SJCRH30 (cell line): ENCODE measurements at regions not wholly inside any gene's neighbourhood (a gene's known extent, or its start where the extent isn't known, plus 50 kb on each side); places are given as distances from the start of the nearest gene placed in this dataset.
"Not testable (repeated sequence)": the region's sequence is repeated elsewhere in the genome, so short reads cannot be mapped to it uniquely, and the experiment has no call there.

Experiments
- DNase-seq, 2 experiments: peaks; one replicate each; pipeline ENCODE4 v3.0.0-alpha.2; 2015 to 2020
- H3K27ac ChIP-seq: fragments of 250-450 bp; sonication (Bioruptor Pico); 2 replicates; pipeline ENCODE4 v1.5.1; 2020; ENCODE audit warnings: mild to moderate bottlenecking, moderate library complexity
- H3K27me3 ChIP-seq: fragments of 250-450 bp; sonication (Bioruptor Pico); 2 replicates; pipeline ENCODE4 v1.5.1; 2020; ENCODE audit warnings: mild to moderate bottlenecking, moderate library complexity
- H3K36me3 ChIP-seq: fragments of 250-450 bp; sonication (Bioruptor Pico); 2 replicates; pipeline ENCODE4 v1.5.1; 2020; ENCODE audit warnings: mild to moderate bottlenecking, moderate library complexity
- H3K4me1 ChIP-seq: fragments of 250-450 bp; sonication (Bioruptor Pico); 2 replicates; pipeline ENCODE4 v1.5.1; 2020; ENCODE audit warnings: mild to moderate bottlenecking, moderate library complexity
- H3K4me3 ChIP-seq: fragments of 250-450 bp; sonication (Bioruptor Pico); 2 replicates; pipeline ENCODE4 v1.5.1; 2020; ENCODE audit warnings: mild to moderate bottlenecking, moderate library complexity
- H3K9me3 ChIP-seq: fragments of 250-450 bp; sonication (Bioruptor Pico); replicated peaks from 2 replicates; pipeline ENCODE4 v1.5.1; 2020; ENCODE audit warnings: mild to moderate bottlenecking, moderate library complexity

DNA sequence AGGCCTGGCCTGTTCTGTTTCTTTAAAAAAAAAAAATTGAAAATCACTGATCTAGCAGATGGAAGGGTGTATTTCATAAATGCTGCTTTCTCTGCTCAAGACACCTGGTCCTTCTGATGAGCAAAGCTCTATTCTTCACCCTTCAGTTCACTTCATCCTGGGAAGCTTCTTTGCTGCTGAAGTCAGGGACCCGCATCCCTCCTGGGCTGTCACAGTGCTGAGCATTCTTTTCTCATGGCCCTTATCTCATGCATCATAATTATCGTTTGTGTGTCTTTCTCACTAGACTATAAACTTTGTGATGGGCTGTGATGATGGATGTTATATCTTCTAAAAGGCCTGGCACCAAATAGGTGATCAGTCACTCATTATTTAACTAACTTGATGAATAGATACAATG is 461.0 kb downstream of the GADD45G start:
- peaks cover 5% of the 10 kb centered on the region; the same call in 1 of the 2 replicates for H3K36me3 ChIP-seq
- no peaks in the 10 kb centered on the region for H3K4me1 ChIP-seq
- no peak overlapping the region for H3K4me3 ChIP-seq
- DNase-seq = no peak
- H3K9me3 ChIP-seq = no peaks in the 10 kb centered on the region
- H3K27me3 ChIP-seq = peaks cover 3% of the 10 kb centered on the region; the same call in 1 of the 2 replicates
- H3K27ac ChIP-seq = no peak overlapping the region

DNA sequence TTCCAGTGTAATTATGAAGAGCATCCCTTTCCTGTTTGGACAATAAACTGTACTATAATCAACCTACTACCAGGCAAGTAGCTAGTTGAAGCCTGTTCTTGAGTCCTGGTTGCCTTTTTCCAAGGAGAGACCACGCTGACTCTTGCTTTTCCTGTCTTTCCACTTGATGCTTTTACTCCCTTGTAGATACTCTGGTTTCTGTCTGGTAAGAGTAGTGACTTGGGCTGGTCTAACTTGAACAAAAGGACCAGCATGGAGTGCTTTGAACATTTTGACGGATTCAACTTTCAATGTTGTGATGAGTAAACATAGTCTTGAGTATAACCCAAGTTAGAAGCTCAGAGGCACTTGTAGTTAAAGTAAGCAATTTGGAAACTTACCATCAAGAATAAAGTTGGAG is 464.3 kb downstream of the GADD45G start:
- Histone ChIP-seq H3K4me1 (no peaks in the 10 kb centered on the region; the same call in 1 of the 2 replicates), H3K36me3 (peaks cover 5% of the 10 kb centered on the region; the same call in 1 of the 2 replicates), H3K27ac (no peak overlapping the region), H3K9me3 (no peaks in the 10 kb centered on the region), H3K27me3 (peaks cover 3% of the 10 kb centered on the region; the same call in 1 of the 2 replicates), H3K4me3 (no peak overlapping the region)
- DNase-seq = no peak

DNA sequence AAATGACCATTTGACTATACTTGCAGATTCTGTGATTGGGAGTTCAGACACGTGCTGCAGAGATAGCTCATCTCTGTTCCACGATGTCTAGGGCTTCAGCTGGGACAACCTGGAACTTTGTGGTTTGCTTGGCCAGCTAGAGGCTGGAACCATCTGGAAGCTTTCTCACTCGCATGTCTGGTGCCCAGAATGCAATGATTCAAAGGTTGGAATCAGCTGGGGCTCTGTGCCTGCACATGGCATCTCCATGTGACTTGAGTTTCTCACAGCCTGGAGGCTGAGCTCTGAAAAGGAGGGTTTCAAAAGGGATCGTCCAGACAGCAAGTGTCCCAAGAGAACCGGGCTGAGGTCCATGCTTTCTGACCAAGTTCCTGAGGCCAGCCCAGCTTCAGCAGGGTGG is 465.2 kb downstream of the GADD45G start:
- H3K27me3 ChIP-seq = peaks cover 3% of the 10 kb centered on the region; the same call in 1 of the 2 replicates
- peaks cover 5% of the 10 kb centered on the region; the same call in 1 of the 2 replicates for H3K36me3 ChIP-seq
- H3K4me1 ChIP-seq = no peaks in the 10 kb centered on the region; the same call in 1 of the 2 replicates
- DNase-seq = no peak
- H3K4me3 ChIP-seq = no peak overlapping the region
- no peak overlapping the region for H3K27ac ChIP-seq
- no peaks in the 10 kb centered on the region for H3K9me3 ChIP-seq

DNA sequence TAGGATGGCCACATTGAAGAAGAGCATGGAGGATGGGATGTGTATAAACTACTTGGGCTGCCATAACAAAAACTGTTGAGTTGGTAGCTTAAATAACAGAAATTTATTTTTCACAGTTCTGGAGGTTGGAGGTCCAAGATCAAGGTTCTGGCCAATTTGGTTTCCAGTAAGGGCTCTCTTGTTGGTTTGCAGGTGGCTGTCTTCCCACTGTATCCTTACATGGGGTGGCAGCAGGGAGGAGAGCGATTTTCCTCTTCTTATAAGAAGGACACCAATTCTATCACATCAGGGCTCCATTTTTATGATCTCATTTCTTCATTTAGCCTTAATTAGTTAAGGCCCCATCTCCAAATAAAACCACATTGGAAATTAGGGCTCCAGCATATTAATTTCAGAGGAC is 465.7 kb downstream of the GADD45G start:
- Histone ChIP-seq H3K27ac (no peak overlapping the region), H3K9me3 (no peaks in the 10 kb centered on the region), H3K36me3 (peaks cover 5% of the 10 kb centered on the region; the same call in 1 of the 2 replicates), H3K4me3 (no peak overlapping the region), H3K27me3 (peaks cover 3% of the 10 kb centered on the region; the same call in 1 of the 2 replicates), H3K4me1 (no peaks in the 10 kb centered on the region; the same call in 1 of the 2 replicates)
- DNase-seq = no peak

DNA sequence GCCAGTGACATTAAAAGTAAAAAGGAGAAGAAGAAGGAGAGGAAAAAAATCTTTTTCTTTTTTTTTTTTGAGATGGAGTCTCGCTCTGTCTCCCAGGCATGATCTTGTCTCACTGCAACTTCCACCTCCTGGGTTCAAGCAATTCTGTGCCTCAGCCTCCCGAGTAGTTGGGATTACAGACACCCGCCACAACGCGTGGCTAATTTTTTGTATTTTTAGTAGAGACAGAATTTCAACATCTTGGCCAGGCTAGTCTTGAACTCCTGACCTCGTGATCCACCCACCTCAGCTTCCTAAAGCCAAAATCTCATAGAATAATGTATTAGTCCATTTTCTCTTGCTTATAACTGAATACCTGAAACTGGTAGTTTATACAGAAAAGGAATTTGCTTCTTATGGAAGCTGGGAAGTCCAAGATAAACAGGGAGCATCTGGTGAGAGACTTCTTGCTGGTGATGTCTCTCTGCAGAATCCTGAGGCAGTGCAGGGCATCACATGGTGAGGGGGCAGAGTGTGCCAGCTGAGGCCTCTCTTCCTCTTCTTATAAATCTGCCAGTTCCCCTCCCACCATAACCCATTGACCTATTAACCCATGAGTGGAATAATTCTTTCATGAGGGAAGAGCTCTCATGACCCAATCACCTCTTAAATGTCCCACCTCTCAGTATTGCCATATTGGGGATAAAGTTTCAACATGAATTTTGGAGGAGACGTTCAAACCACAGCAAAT is 466.3 kb downstream of the GADD45G start:
- peaks cover 3% of the 10 kb centered on the region; the same call in 1 of the 2 replicates for H3K27me3 ChIP-seq
- no peaks in the 10 kb centered on the region for H3K9me3 ChIP-seq
- H3K4me3 ChIP-seq = no peak overlapping the region
- DNase-seq = no peak
- no peak overlapping the region for H3K27ac ChIP-seq
- no peaks in the 10 kb centered on the region; the same call in 1 of the 2 replicates for H3K4me1 ChIP-seq
- H3K36me3 ChIP-seq = peaks cover 5% of the 10 kb centered on the region; the same call in 1 of the 2 replicates

DNA sequence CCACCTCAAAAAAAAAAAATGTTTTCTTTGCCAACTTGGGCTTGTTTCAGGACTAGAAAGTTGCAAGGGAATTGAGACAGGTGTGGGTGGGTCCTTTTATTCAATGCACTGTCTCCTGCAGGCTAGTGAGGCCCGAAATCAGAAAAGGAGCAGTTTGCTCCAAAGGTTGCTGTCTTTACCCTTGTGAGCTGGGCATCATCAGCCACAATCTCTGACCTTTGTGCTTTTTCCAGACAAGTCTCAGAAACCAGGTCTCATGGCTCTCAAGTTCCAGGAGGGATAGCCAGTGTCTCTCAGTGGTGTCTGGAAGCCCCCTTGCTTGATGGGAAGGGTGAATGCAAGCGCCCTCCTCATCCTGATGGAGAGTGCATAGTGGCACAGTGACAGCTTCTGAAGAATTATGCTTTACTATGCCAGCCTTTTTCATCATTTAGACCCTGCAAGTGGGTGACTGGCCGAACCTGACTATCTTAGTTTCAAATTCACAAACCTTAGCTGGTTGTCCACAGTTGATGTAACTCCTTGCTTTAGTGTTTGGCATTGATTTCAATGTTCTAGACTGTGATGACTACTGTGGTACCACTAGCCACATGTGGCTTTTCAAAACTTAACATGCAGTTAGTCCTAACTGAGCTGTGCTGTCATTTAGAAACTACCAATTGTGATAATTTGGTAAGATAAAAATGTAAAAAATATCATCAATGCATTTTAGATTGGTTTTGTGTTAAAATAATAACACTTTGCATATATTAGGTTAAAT is 468.6 kb downstream of the GADD45G start:
- no peaks in the 10 kb centered on the region for H3K9me3 ChIP-seq
- no peak for DNase-seq
- 0 out of 2 replicates have a peak, but pooled peaks cover 3% of the 10 kb centered on the region for H3K27me3 ChIP-seq
- no peak overlapping the region for H3K27ac ChIP-seq
- no peaks in the 10 kb centered on the region; the same call in 1 of the 2 replicates for H3K4me1 ChIP-seq
- no peak overlapping the region for H3K4me3 ChIP-seq
- no peaks in the 10 kb centered on the region for H3K36me3 ChIP-seq

DNA sequence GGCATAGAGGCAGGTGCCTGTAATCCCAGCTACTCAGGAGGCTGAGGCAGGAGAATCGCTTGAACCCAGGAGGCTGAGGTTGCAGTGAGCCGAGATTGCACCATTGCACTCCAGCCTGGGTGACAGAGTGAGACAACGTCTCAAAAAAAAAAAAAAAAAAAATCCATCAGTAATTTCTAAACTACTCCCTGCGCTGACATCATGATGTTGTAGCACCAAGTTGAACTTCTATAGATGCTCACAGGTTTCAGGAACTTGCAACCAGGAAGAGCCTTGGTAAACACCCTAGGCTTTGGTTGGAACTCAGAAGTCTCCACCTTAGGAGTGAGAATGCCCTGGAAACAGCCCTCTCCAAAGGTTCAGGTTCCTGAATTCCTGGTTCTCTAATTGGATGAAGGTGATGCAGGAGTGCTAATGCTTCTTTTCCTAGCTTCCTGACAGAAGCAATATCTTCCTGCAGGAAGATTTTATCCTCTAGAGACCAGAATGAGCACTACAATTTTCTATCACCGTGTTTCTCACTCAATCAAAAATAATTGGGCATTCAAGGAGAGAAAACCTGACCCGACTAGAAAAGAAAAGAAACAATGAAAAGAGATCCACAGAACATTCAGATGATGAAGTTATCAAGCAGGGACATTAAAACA is 469.6 kb downstream of the GADD45G start:
- DNase-seq = no peak
- H3K4me1 ChIP-seq = no peaks in the 10 kb centered on the region; the same call in 1 of the 2 replicates
- H3K9me3 ChIP-seq = no peaks in the 10 kb centered on the region
- no peaks in the 10 kb centered on the region for H3K36me3 ChIP-seq
- no peaks in the 10 kb centered on the region for H3K27me3 ChIP-seq
- no peak overlapping the region for H3K4me3 ChIP-seq
- no peak overlapping the region for H3K27ac ChIP-seq

DNA sequence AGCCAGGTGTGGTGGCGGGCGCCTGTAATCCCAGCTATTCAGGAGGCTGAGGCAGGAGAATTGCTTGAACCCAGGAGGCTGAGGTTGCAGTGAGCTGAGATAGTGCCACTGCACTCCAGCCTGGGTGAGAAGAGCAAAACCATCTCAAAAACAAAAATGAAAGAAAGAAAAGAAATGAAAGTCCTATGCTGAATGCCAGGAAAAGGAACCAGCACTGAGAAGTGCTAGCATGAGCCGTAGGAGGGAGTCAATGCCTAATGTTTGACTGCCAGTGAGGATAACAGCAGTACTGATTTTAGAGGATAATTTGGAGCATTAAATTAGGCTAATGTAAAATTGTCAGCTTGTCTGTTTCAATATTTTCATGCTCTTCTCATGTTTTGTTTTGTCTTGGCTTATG is 472.8 kb downstream of the GADD45G start:
- not testable (repeated sequence) for H3K27me3 ChIP-seq, H3K4me1 ChIP-seq, DNase-seq, H3K9me3 ChIP-seq, H3K27ac ChIP-seq, H3K4me3 ChIP-seq, H3K36me3 ChIP-seq

DNA sequence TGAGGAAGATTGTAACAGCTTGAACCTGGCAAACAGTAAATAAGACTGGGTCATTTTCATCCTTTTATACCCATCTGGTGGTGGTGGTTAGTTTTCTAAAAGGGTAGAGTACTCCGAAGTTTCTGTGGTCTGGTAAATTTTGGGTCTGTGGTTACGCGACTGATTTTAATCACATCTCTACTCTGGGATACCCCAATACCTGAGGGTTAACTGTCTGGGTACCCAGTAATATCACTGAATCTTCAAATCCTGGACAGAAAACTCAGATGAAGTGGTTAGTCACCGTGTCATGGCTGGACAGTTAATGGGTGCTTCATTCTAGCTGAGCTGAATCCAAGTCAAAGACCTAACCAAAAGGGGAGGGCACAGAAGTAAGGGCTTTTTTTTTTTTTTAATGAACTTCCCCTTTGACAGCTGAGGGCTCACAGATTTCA is 474.2 kb downstream of the GADD45G start:
- H3K27me3 ChIP-seq = no peaks in the 10 kb centered on the region
- H3K4me1 ChIP-seq = no peaks in the 10 kb centered on the region
- H3K4me3 ChIP-seq = no peak overlapping the region
- no peak for DNase-seq
- no peaks in the 10 kb centered on the region for H3K9me3 ChIP-seq
- H3K27ac ChIP-seq = no peak overlapping the region
- H3K36me3 ChIP-seq = no peaks in the 10 kb centered on the region

DNA sequence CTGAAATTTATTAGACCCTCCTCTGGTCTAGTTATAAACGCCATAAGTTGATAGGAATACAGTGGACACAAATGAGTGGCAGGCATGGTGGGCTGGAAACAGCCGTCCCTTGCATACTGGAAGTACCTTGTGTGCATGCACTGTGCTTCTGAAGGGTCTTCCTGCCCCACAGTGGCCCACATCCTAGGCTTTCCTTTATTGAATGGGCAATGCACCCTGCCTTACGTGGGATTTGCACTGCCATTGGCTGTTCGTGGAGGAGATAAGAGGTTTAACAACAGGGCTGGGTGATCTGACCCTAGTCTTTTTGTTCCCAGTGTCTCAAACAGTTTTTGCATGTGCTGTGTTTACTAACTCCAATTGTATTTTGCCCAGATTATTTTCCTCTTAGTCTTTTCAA is 480.8 kb downstream of the GADD45G start:
- Histone ChIP-seq H3K9me3 (no peaks in the 10 kb centered on the region), H3K36me3 (no peaks in the 10 kb centered on the region), H3K4me3 (no peak overlapping the region), H3K27ac (no peak overlapping the region), H3K4me1 (peaks cover 10% of the 10 kb centered on the region), H3K27me3 (no peaks in the 10 kb centered on the region)
- no peak for DNase-seq

DNA sequence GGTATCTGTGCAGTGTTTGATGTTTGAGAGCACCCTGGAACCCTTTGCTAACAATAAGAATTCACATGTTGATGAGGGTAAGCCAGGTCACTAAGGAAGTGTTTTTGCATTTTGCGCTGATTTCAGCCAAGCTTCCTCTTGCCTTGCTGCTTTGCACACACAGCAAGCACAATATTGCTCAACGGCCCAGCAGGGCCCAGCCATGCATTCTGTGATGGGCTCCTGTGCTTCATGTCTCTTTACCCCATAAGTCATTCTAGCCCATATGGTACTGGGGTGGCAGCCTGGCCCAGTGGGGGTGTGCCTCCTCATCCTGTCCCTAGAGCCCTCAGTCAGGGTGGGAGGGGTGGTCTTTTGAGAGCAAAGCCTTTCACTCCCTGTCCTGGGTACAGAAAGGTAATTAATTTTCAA is 481.3 kb downstream of the GADD45G start:
- Histone ChIP-seq H3K36me3 (no peaks in the 10 kb centered on the region), H3K27ac (no peak overlapping the region), H3K4me1 (peaks cover 10% of the 10 kb centered on the region), H3K9me3 (no peaks in the 10 kb centered on the region), H3K27me3 (no peaks in the 10 kb centered on the region), H3K4me3 (no peak overlapping the region)
- DNase-seq = no peak

DNA sequence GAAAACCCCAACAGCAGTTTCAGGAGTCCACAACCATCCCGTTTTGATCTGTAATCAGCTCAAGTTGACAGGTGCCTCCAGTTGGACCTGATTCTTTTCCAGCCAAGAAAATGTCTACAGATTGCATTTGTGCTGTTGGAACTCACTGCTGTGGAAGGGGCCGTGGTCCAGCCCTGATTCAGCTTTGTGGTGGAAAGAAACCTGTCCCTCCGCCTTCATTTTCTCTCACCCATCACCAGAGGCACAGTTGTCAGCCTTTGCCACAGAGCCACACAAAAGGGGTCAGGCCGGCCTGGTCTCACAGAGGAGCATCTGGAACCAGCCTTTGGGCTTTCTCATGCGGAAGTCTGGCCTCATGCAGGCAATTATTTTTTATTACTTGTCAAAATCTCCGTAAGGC is 483.6 kb downstream of the GADD45G start:
- Histone ChIP-seq H3K36me3 (no peaks in the 10 kb centered on the region), H3K27ac (no peak overlapping the region), H3K9me3 (no peaks in the 10 kb centered on the region), H3K4me1 (peaks cover 20% of the 10 kb centered on the region), H3K4me3 (no peak overlapping the region), H3K27me3 (no peaks in the 10 kb centered on the region)
- DNase-seq = no peak

DNA sequence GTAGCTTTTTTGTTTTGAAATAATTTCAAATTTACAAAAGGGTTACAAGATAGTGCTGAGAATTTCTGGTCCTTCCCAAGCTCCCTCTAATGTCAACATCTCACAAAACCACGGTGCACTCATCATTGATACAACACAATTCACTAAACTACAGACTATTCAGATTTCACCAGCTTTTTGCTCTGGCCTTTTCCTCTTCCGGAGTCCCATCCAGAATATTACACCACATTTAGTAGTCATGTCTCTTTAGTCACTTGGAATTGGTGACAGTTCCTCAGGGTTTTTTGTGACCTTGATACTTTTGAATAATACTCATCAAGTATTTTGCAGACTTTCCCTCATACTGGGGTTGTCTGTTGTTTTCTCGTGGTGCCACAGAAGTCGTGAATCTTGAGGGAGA is 484.0 kb downstream of the GADD45G start:
- Histone ChIP-seq H3K4me3 (no peak overlapping the region), H3K36me3 (no peaks in the 10 kb centered on the region), H3K27me3 (no peaks in the 10 kb centered on the region), H3K4me1 (peaks cover 21% of the 10 kb centered on the region), H3K9me3 (no peaks in the 10 kb centered on the region), H3K27ac (no peak overlapping the region)
- DNase-seq = no peak

DNA sequence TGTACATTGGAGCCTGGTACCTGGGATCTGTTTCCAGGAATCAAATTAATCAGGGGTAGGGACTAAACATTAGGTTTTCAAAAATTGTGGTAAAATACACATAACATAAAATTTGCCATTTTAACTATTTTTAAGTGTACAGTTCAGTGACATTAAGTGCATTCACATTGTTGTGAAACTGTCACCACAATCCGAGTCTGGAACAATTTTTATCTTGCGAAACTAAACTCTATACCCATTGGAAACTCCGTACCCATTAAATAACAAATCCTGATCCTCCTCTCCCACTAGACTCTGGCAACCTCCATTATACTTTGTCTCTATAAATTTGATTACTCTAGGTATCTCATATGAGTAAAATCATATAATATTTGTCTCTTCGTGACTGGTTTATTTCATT is 486.2 kb downstream of the GADD45G start:
- no peak for DNase-seq
- H3K27me3 ChIP-seq = no peaks in the 10 kb centered on the region
- H3K4me3 ChIP-seq = no peak overlapping the region
- H3K27ac ChIP-seq = no peak overlapping the region
- no peaks in the 10 kb centered on the region for H3K9me3 ChIP-seq
- peaks cover 23% of the 10 kb centered on the region for H3K4me1 ChIP-seq
- no peaks in the 10 kb centered on the region for H3K36me3 ChIP-seq

DNA sequence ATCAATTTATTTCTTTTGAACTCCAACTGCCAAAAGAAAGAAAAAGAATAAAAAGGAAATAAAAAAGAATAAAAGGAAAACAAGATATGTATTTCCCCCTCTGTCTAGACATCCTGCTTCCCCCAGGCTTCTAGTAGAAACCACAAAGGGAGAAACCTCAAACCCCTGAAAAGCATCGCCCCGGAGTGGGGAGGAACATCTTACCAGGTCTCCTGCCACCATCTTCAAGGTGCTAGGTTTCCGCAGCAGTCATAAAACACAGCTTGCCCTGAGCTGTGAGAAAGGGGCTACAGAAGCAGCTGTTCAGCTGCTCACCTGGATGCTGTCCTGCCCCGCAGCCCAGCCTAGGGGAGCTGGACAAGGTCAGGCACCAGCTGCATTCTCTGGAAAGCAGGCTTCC is 487.7 kb downstream of the GADD45G start:
- H3K9me3 ChIP-seq = no peaks in the 10 kb centered on the region
- peaks cover 36% of the 10 kb centered on the region for H3K4me1 ChIP-seq
- H3K4me3 ChIP-seq = no peak overlapping the region
- no peak overlapping the region for H3K27ac ChIP-seq
- no peaks in the 10 kb centered on the region for H3K36me3 ChIP-seq
- no peak for DNase-seq
- H3K27me3 ChIP-seq = no peaks in the 10 kb centered on the region
